HG02642 (cell line): ENCODE measurements at regions not wholly inside any gene's neighbourhood (a gene's known extent, or its start where the extent isn't known, plus 50 kb on each side); places are given as distances from the start of the nearest gene placed in this dataset.

ENCODE experiments used
- ATAC-seq: cut with Tn5 transposase; IDR thresholded peaks from one replicate; pipeline ENCODE4 v1.9.1; 2021; ENCODE audit warnings: mild to moderate bottlenecking; ENCODE audit not compliant: unreplicated experiment, poor library complexity

DNA sequence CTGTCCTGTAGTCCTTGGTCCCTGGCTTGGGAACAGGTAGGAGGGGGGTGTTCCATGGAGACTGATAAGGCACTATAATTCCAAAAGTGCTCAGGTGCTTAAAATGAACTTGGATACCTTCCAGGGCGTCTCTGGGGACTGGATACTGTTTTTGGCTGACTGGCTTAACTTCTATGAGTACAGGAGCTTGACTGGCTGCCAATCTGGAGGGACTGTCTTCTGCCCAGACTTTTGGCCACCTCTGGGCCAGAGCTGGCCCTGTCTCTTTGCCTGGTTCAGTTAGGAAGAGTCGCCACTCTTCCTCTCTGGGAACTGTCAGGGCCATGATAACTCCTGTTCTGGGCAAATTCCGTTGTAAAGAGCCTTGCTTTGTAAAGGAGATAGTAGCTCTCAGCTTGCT, 407.0 kb downstream of the TGFB2 start:
- no peak for ATAC-seq

DNA sequence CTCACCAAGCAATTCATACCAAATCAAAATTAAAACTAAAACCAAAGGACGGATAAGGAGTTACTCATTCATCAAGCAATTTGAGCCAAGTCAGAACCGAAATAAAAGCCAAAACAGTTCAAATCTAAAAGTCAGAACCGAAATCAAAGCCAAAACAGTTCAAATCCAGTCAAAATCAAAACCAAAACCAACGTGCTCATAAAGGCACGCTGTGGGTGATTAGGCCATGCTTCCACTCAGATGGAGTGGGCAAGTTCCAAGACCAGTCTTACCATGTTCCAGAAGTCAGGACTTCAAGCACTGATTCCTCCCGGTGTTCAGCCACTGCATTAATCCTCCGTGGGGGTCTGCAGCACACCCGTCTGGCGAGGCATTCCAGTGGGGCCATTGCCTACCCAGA, 409.3 kb downstream of the TGFB2 start:
- no peak for ATAC-seq

DNA sequence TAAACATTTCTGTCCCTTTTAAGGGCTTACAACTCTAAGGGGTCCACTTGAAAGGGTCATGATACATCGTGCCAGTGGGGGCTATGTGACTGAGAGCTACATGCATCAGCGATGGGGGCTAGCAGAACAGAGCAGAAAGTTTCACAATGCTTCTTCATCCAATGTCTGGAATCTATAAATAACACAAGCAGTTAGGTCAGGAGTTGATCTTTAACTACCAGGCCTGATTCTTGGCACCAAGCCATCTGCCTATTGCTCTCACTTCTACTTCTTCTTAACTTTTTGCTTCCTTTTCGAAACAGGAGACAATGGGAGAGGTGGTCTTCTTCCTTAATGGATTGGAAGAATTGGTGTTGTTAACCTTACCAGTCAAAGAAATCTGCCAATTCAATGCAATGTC, 410.0 kb downstream of the TGFB2 start:
- no peak for ATAC-seq

DNA sequence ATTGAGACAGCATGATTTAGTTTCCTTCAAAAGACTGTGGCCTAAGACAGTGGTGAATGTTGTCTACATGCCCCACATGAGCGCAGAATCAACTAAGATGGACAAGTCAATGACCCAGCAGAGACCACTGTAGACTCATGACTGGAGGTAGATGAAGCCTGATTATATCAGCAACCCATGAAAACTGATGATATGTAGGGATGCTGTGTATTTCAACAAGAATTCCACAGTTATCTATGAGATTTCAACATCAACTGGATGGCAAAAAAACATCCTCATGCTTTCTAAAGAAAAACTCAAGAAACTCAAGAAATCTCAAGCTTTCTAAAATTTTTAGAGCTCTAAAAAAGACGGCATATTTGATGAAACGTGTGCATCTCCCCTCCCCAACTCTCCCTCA, 413.9 kb upstream of the LYPLAL1 start:
- ATAC-seq = no peak

DNA sequence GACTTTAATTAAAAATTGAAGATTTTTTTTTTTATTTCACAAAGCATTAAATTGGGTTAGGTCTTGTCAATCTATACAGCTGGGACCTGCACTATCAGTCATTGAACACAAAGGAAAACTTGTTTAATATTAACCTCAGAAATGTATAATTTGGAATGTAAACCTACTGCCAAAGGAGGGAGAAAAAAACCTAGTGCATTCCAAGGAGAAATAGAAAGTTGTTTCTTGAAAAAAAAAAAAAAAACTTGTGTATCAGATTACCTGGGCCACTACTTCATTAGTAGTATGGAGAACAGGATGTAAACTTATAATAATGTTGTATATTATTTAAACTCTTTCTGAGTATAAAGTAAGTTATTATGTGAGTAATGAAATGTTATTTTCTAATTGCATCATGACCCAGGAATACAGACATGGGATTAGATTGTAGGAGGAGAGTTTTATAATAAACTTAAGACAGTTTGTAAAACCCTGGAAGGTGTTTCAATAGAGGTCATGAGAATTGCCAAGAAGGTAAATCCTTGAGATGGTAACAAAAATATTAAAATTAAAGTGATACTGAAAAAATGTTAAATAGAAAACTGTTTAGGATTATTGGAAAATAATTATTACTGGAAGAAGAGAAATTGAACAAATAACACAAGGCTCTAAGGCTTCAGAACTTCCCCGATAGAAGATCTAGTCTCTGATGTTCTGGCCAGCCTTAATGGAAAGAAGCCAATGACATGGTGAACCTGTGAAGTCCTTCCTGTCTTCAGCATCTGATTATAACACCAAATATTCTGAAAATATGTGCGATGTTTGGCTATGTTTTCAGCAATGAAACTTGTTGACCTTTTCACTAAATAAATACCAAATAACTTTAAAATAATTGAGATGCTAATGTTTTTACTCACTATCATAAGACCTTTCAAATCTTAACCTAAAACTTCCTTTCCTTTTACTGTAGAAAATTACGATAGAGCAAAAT, 412.8 kb upstream of the LYPLAL1 start:
- ATAC-seq = no peak

DNA sequence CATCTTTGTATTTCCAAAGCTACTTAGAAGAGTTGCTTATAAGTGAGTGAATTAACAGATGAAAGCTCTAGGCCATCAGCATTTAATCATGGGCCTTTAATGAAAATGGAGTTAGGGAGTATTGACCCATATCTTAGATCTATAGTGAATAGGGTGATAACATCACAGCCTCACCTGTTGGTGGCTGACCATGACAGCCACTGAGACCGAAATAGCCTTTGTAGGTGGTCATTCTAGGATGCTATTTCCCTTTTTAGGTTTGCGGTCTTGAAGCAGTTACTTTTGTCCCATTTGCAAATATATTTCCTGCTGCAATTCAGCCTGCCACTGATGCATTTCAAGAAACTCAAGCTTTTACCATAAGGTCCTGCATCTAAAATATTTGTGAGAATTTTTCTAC, 410.1 kb upstream of the LYPLAL1 start:
- ATAC-seq = no peak

DNA sequence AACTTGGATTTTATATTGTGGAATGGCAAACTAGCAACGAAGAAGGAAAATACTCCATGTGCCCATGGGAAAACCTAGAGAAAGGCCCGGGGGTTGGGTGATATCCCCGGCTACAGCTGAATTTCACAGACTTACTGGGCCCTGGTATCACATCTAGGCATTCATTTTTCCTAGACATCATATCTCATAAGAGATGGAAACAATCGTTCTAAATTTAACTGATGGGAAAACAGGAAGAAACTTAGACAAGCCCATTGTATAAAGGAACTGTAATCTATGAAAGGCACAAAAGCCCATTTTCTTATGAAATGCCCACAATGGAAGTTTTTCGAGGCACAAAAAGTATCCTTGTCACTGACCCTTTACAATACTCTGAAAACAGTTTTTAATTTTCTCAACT, 407.9 kb upstream of the LYPLAL1 start:
- no peak for ATAC-seq

DNA sequence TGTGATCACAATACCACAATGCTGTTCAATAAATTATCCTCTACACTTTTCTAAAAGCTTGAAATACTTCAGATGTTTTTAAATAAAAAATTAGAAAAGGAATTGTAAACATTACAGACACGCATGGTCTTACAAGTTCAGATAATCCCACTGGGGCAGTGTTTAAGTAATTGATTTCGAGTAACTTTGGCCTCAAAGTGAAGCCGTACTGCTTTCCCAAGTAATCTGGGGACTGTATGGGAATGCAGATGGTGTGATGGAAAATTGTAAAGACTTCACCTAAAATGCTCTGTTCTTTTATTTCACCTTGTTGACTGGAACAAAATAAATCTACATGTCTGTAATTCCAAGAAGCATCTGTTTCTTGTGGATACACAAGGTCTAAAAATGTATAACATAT, 401.7 kb upstream of the LYPLAL1 start:
- ATAC-seq = no peak

DNA sequence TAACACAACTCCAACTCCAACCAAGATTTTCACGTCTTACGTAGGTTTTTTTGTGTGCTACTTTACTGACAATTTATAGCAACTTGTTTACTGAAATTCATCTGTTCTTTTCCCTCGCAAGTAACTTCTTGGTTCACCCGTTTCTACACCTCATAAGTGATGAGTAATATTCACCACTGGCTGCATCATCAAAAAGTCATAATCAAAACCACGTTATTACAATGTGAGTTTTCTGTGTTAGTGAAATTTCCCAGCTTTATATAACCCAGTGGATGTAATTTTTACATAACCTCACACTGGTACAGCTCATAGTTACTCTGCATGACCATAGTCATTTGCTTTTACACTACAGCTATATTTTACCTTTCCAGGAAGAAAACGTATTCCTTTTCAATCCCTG, 401.1 kb upstream of the LYPLAL1 start:
- ATAC-seq = no peak

DNA sequence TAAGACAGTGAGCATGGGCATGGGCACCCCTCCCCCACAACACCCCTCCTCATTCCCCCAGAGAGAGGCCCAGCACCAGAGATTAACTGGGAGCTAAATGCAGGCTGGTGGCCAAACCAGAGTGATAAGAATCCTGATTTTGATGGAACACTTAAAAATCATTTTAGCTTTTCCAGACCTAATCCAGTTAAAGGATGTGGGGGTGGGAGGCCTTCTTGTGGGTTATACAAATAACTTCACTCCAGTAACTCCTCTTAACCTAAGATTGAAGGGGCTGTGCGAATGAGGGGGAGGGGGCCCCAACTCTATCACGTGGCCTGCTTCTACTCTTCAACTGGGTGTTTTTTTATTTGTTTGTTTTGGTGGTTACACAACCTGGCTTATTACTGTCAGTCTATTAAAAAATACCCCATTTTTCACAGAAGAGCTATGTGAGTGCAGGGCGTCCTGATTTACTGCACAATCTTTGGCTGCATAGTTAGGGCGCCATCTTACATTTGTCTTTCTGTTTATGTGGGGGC, 398.1 kb upstream of the LYPLAL1 start:
- ATAC-seq = no peak

DNA sequence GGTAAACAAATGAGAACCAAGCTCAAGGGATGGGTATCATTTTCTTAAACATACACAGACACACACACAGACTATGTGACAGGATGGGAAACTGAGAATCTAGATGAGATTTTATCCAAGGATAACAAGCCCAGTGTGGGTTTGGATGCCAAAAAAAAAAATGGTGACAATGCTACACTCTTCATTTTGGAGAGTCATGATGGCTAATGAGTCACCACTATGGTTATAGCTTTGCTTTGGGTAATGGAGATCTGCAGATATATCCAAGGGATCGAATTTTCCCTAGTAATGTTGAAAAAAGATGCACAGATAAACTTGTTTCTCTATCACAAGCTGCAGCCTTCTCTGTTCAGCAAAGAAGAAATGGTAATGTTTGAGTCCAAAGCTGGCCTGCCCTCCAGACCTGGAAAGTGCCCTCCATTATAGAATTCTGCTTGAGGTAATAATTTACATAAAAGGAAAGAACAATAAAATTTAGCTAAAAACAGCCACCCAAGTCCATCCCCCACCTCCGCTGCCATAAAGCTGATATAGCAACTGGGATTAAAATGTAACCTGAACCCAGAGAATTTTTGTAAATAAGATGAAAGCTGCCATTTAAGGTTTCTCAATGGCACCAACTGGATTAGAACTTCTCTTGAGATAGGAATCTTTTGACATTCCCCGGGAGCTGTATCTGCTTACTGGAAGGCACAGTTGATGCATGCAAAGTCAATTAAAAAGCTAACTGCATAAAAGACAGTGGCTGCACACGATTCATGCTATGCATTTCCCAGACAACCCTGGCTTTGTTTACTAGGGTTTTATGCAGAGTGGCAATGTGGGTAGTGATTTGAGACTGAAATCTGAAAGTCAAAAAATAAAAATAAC, 395.2 kb upstream of the LYPLAL1 start:
- no peak for ATAC-seq

DNA sequence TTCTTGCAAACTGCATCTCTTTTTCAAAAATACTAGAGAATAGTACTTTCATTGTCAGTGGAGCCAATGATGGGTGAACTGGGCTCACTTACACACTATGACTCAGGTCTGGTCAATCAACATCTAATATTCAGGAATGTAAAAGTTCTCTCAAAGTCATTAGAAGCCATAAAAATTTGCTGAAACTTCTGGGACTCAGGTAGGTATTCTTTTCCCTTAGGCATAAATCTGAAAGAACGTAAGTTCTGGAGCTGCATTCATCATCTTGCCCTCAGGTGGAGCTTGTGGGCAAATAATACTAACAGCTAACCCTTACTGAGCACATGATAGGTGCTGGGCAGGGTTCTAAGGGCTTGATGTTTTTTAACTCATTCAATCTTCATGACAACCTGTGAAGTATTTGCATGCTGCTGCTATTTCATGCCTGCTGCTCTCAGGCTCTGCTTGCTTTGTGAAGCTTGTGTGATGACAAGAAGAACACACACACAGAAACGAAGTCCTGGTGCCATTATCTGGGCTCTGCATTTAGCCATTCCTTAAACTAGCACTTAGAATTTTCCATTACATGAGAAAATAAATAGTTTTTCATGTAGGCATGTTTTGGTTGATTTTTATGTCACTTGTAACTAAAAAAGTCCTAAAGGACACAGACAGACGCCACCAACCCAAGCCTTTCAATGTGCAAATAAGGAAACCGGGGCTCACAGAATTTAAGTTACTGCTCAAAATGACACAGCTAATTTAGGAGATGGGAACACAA, 394.2 kb upstream of the LYPLAL1 start:
- ATAC-seq = no peak

DNA sequence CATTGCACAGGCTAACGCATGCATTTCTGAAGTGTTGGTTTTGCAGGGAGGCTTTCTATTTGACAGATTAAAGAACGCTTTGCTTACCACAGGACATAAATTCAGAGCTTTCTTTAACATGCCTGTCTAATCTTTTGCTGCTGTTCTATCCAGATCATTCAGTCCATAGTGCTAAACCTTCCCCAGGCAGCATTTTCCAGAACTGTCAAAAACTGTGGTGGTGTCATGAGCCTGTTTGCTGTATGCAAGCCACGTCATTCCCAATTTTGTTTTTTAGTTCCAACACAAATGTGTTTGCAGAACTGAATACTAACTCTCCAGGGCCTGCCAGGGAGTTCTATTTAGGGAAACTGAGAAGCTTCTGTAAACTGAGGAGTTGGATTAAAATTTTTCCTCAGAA, 390.5 kb upstream of the LYPLAL1 start:
- no peak for ATAC-seq

DNA sequence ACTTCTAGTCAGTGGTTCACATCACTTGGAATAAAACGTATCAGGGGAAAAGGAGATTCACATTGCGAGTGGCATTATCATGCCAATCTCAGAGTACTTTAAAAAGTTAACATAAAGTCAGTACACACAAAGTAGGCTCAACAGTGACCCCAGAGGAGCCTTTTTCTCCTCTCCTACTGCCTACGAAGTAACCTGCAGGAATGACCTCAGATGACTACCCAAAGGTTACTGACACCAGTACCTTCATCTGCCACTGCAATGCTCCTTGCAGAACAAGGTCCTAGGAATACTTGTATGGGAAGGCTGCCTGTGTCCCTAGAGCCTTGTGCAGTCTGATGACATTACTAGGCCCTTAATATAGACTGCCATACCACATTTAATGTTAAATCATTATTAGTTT, 389.8 kb upstream of the LYPLAL1 start:
- ATAC-seq = no peak

DNA sequence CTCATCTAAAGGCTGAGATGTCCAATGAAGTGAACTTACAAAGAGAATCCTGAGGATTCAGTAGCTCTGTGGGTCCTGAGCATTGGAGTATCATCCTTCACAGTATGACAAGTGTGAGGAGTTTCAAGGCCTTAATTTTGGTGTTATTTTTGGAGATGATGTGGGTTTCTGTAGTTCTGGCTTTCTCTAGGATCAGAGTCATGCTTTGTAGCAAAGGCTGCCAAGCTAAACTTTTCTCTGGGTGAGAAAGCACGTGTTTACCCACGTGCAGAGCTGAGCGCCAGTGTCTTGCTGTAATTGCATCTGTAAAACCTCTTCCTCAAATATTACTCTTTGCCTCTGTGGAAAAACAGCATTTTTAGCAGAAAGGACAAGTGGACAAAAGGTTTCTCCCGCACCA, 387.8 kb upstream of the LYPLAL1 start:
- no peak for ATAC-seq

DNA sequence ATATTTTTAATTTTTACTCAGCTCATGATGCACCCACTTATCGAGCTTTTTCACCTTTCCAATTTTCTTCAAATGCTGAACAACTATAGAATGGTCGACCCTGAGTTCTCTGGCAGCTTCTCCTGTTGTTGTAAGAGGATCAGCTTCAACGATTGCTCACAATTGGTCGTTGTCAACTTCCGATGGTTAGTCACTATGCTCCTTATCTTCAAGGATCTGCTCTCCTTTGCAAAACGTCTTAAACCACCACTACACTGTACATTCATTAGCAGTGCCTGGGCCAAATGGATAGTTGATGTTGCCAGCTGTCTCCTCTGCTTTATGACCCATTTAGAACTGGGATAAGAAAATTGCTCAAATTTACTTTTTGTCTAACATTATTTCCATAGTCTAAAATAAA, 385.9 kb upstream of the LYPLAL1 start:
- ATAC-seq = no peak

DNA sequence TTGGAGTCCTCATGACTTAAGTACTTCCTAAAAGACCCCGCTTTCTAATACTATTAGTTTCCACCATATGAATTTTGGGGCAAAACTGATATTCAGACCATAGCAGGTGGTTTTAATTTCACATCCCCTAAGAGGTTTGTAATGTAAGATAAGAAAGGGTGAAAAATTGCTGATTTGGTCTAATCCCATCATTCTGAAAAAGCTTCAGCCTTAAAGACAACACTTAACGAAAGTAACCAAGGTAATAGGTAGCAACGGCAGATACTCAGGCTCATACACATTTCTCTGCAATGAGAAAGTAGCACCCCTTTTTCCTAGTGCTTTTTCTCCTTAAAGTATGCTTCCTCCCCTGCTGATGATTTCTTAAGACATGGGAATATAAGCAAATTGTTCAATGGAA, 376.9 kb upstream of the LYPLAL1 start:
- ATAC-seq = no peak

DNA sequence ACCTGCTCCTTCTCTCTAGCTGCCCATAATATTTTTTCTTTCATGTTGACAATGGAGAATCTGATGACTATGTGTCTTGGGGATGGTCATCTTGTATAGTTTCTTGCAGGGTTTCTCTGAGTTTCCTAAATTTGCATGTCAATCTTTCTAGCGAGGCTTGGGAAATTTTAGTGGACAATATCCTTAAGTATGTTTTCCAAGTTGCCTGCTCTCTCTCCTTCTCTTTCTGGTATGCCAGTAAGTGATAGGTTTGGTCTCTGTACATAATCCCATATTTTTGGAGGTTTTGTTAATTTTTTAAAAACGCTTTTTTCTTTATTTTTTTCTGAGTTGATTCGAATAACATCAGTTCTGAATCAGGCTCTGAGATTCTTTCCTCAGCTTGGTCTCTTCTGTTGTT, 370.9 kb upstream of the LYPLAL1 start:
- no peak for ATAC-seq

DNA sequence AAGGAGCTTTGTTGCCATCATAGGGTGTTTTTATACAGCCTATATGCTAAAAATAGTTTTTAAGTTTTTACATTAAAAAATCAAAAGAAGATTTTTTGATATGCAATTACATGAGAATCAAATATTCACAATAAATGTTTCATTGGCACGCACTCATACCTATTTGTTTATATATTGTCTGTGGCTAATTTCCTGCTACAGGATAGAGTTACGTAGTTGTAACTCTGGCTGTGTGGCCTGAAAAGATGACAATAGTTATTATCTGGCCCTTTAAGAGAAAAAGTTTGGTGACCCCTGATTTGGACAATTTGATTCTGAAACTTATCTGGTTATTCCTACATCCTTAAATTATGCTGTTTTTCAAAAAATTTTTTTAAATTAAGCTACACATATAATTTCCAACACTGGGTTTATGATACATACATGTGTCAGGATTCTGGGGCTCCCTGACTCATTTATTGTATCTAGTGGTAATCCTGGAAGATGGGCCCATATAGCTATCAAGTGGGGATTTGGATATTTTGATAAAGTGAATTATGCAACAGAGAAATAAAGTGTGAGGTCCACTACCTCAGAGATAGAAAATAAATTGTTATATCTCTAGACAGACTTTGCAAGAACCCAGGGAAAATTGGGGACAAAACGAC, 370.2 kb upstream of the LYPLAL1 start:
- no peak for ATAC-seq
